GM12892 (cell line): ENCODE measurements at regions not wholly inside any gene's neighbourhood (a gene's known extent, or its start where the extent isn't known, plus 50 kb on each side); places are given as distances from the start of the nearest gene placed in this dataset.

ENCODE experiments used
- DNase-seq: peaks from one replicate; pipeline ENCODE4 v3.0.0; 2011; ENCODE audit not compliant: insufficient read length
- FAIRE-seq: peaks from 2 replicates; lab custom pipeline; 2011; peaks lifted over from hg19 to GRCh38; lab: Jason Lieb, UNC
- POLR2A ChIP-seq: IDR thresholded peaks from 2 replicates; pipeline ENCODE4 v1.6.1; 2011; ENCODE audit warnings: low read depth, low read length, control low read depth
- POLR2AphosphoS5 ChIP-seq: IDR thresholded peaks from 2 replicates; pipeline ENCODE4 v1.6.1; 2011; ENCODE audit warnings: low read depth, low read length, control low read depth
- TAF1 ChIP-seq: IDR thresholded peaks from 2 replicates; pipeline ENCODE4 v1.6.1; 2011; ENCODE audit warnings: low read depth, mild to moderate bottlenecking, control low read depth, low read length, borderline replicate concordance

- DNase-seq (no peak), FAIRE-seq (no peak)
- no peak for TF ChIP-seq POLR2A
- no peak for TF ChIP-seq TAF1
- TF ChIP-seq POLR2AphosphoS5: no peak
Measured at GRCh38 chr5:57576317-57576716, 93.7 kb upstream of the ACTBL2 start.

GRCh38 chr5:57575839-57576238, 93.2 kb upstream of the ACTBL2 start:
- TF ChIP-seq POLR2AphosphoS5 (no peak), POLR2A (no peak), TAF1 (no peak)
- DNase-seq (no peak), FAIRE-seq (peak; percentile 46)

GRCh38 chr5:57572461-57572860, 89.8 kb upstream of the ACTBL2 start:
- FAIRE-seq (no peak), DNase-seq (no peak)
- no peak for TF ChIP-seq POLR2A
- TF ChIP-seq POLR2AphosphoS5: no peak
- TF ChIP-seq TAF1: no peak

- FAIRE-seq (no peak), DNase-seq (no peak)
- TF ChIP-seq TAF1: no peak
- no peak for TF ChIP-seq POLR2A
- TF ChIP-seq POLR2AphosphoS5: no peak
Measured at GRCh38 chr5:57569601-57570000, 87.0 kb upstream of the ACTBL2 start.

- DNase-seq (no peak), FAIRE-seq (no peak)
- TF ChIP-seq TAF1 (no peak), POLR2AphosphoS5 (no peak), POLR2A (no peak)
Measured at GRCh38 chr5:57568136-57568535, 85.5 kb upstream of the ACTBL2 start.

- no peak for FAIRE-seq
- no peak for DNase-seq
- TF ChIP-seq TAF1 (no peak), POLR2AphosphoS5 (no peak), POLR2A (no peak)
Measured at GRCh38 chr5:57566914-57567313, 84.3 kb upstream of the ACTBL2 start.

- FAIRE-seq (no peak), DNase-seq (no peak)
- TF ChIP-seq POLR2AphosphoS5 (no peak), TAF1 (no peak), POLR2A (no peak)
Measured at GRCh38 chr5:57561231-57561842, 78.7 kb upstream of the ACTBL2 start.

GRCh38 chr5:57559110-57559635, 76.6 kb upstream of the ACTBL2 start:
- DNase-seq: no peak
- TF ChIP-seq POLR2A (no peak), POLR2AphosphoS5 (no peak), TAF1 (no peak)
- FAIRE-seq: no peak

GRCh38 chr5:57552033-57552432, 69.4 kb upstream of the ACTBL2 start:
- FAIRE-seq (no peak), DNase-seq (no peak)
- TF ChIP-seq POLR2AphosphoS5 (no peak), TAF1 (no peak), POLR2A (no peak)

- FAIRE-seq (no peak), DNase-seq (no peak)
- TF ChIP-seq POLR2AphosphoS5 (no peak), POLR2A (no peak), TAF1 (no peak)
Measured at GRCh38 chr5:57551251-57551650, 68.6 kb upstream of the ACTBL2 start.

- TF ChIP-seq POLR2AphosphoS5 (no peak), POLR2A (no peak), TAF1 (no peak)
- FAIRE-seq: no peak
- no peak for DNase-seq
Measured at GRCh38 chr5:57550132-57550531, 67.5 kb upstream of the ACTBL2 start.

GRCh38 chr5:57549566-57549965, 67.0 kb upstream of the ACTBL2 start:
- DNase-seq (no peak), FAIRE-seq (no peak)
- no peak for TF ChIP-seq POLR2AphosphoS5
- no peak for TF ChIP-seq TAF1
- TF ChIP-seq POLR2A: no peak

GRCh38 chr5:57540823-57541222, 58.2 kb upstream of the ACTBL2 start:
- DNase-seq: no peak
- TF ChIP-seq TAF1: no peak
- TF ChIP-seq POLR2A: no peak
- no peak for TF ChIP-seq POLR2AphosphoS5
- FAIRE-seq: no peak
